DOHH2 (cell line): ENCODE measurements at regions not wholly inside any gene's neighbourhood (a gene's known extent, or its start where the extent isn't known, plus 50 kb on each side); places are given as distances from the start of the nearest gene placed in this dataset.

ENCODE experiments used
- EZH2phosphoT487 ChIP-seq: fragments of 200-600 bp; sonication (generic); IDR thresholded peaks from 2 replicates; pipeline ENCODE4 v1.6.1; 2017; ENCODE audit warnings: borderline replicate concordance, mild to moderate bottlenecking, antibody characterized with exemption, low read length, moderate library complexity, mixed read lengths
- TF ChIP-seq, protein P1 (sequence below): fragments of 200-600 bp; sonication (generic); IDR thresholded peaks from one replicate; pipeline ENCODE4 v1.5.1; 2014; ENCODE audit warnings: antibody characterized with exemption, mild to moderate bottlenecking, low read depth, low read length; ENCODE audit not compliant: poor library complexity, severe bottlenecking

- TF ChIP-seq, protein P1, sequence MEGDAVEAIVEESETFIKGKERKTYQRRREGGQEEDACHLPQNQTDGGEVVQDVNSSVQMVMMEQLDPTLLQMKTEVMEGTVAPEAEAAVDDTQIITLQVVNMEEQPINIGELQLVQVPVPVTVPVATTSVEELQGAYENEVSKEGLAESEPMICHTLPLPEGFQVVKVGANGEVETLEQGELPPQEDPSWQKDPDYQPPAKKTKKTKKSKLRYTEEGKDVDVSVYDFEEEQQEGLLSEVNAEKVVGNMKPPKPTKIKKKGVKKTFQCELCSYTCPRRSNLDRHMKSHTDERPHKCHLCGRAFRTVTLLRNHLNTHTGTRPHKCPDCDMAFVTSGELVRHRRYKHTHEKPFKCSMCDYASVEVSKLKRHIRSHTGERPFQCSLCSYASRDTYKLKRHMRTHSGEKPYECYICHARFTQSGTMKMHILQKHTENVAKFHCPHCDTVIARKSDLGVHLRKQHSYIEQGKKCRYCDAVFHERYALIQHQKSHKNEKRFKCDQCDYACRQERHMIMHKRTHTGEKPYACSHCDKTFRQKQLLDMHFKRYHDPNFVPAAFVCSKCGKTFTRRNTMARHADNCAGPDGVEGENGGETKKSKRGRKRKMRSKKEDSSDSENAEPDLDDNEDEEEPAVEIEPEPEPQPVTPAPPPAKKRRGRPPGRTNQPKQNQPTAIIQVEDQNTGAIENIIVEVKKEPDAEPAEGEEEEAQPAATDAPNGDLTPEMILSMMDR: no peak
- no peak for TF ChIP-seq EZH2phosphoT487
These were observed 265.2 kb downstream of the TFCP2L1 start for GRCh38 chr2:121019756-121020155.
